Neural cell (in vitro differentiated cells): ENCODE measurements at regions not wholly inside any gene's neighbourhood (a gene's known extent, or its start where the extent isn't known, plus 50 kb on each side); places are given as distances from the start of the nearest gene placed in this dataset.

Source experiments
- H2AFZ ChIP-seq: fragments of 200-600, 300-800 bp; sonication (generic), shearing (Covaris generic); 2 replicates; pipeline ENCODE4 v1.6.0; 2014; ENCODE audit warnings: low read depth, mild to moderate bottlenecking, antibody characterized with exemption, low read length, moderate library complexity
- H3F3A ChIP-seq: fragments of 200-600 bp; shearing (Covaris generic); 2 replicates; pipeline ENCODE4 v1.6.1; 2016; ENCODE audit warnings: mild to moderate bottlenecking, moderate library complexity, mixed read lengths, antibody characterized with exemption, low read length; ENCODE audit not compliant: insufficient read depth, poor library complexity, severe bottlenecking
- H3K27ac ChIP-seq: fragments of 200-600, 300-800 bp; sonication (generic), shearing (Covaris generic); 2 replicates; pipeline ENCODE4 v1.5.1; 2014; ENCODE audit warnings: mild to moderate bottlenecking, low read length, moderate library complexity
- H3K27me3 ChIP-seq: fragments of 300-800, 200-600 bp; sonication (generic), shearing (Covaris generic); 2 replicates; pipeline ENCODE4 v1.6.0; 2014; ENCODE audit warnings: mild to moderate bottlenecking, low read depth, low read length, moderate library complexity; ENCODE audit not compliant: insufficient read depth
- H3K36me3 ChIP-seq: fragments of 300-800, 200-600 bp; sonication (generic), shearing (Covaris generic); 2 replicates; pipeline ENCODE4 v1.5.1; 2014; ENCODE audit warnings: mild to moderate bottlenecking, antibody characterized with exemption, low read length, moderate library complexity; ENCODE audit not compliant: insufficient read depth
- H3K4me2 ChIP-seq: fragments of 300-800, 200-600 bp; sonication (generic), shearing (Covaris generic); 2 replicates; pipeline ENCODE4 v1.6.0; 2014; ENCODE audit warnings: mild to moderate bottlenecking, low read length
- H3K4me3 ChIP-seq: fragments of 300-800, 200-600 bp; sonication (generic), shearing (Covaris generic); 2 replicates; pipeline ENCODE4 v1.5.1; 2014; ENCODE audit warnings: mild to moderate bottlenecking, low read length, moderate library complexity
- H3K79me2 ChIP-seq: fragments of 200-600 bp; shearing (Covaris generic); replicated peaks from 2 replicates; pipeline ENCODE4 v1.6.0; 2014; ENCODE audit warnings: mild to moderate bottlenecking, low read length, moderate library complexity; ENCODE audit not compliant: insufficient read depth
- H3K9ac ChIP-seq: fragments of 300-800, 200-600 bp; sonication (generic), shearing (Covaris generic); 2 replicates; pipeline ENCODE4 v1.6.1; 2016; ENCODE audit warnings: mild to moderate bottlenecking, low read length, mixed read lengths
- H3K9me2 ChIP-seq: fragments of 200-600 bp; shearing (Covaris generic); 2 replicates; pipeline ENCODE4 v1.6.1; 2016; ENCODE audit warnings: mild to moderate bottlenecking, low read length, mixed read lengths; ENCODE audit not compliant: insufficient read depth
- H3K9me3 ChIP-seq: fragments of 200-600, 300-800 bp; sonication (generic), shearing (Covaris generic); 2 replicates; pipeline ENCODE4 v1.6.1; 2016; ENCODE audit warnings: mild to moderate bottlenecking, mixed run types, low read length, moderate library complexity, mixed read lengths
- H4K20me1 ChIP-seq: fragments of 200-600 bp; shearing (Covaris generic); 2 replicates; pipeline ENCODE4 v1.6.1; 2016; ENCODE audit warnings: mild to moderate bottlenecking, mixed run types; ENCODE audit not compliant: insufficient read depth
- CTCF ChIP-seq: fragments of 450-650 bp; IDR thresholded peaks from 2 replicates; pipeline ENCODE4 v1.5.1; 2014; ENCODE audit warnings: antibody characterized with exemption, mild to moderate bottlenecking, moderate library complexity; ENCODE audit not compliant: poor library complexity, severe bottlenecking
- EP300 ChIP-seq: fragments of 450-650 bp; conservative IDR thresholded peaks from 2 replicates; pipeline ENCODE4 v1.6.1; 2014; ENCODE audit warnings: antibody characterized with exemption, mild to moderate bottlenecking, moderate library complexity; ENCODE audit not compliant: poor library complexity, severe bottlenecking
- EZH2 ChIP-seq: fragments of 200-600, 300-800 bp; shearing (Covaris generic), sonication (generic); IDR thresholded peaks from 2 replicates; pipeline ENCODE4 v1.6.1; 2014; ENCODE audit warnings: antibody characterized with exemption, low read length, borderline replicate concordance, mild to moderate bottlenecking; ENCODE audit not compliant: insufficient read depth, poor library complexity, severe bottlenecking
- MXI1 ChIP-seq: fragments of 450-650 bp; conservative IDR thresholded peaks from 2 replicates; pipeline ENCODE4 v1.6.1; 2014; ENCODE audit warnings: antibody characterized with exemption, mild to moderate bottlenecking; ENCODE audit not compliant: poor library complexity, severe bottlenecking
- POLR2AphosphoS5 ChIP-seq: IDR thresholded peaks from 2 replicates; pipeline ENCODE4 v1.6.1; 2012
- RAD21 ChIP-seq: fragments of 450-650 bp; conservative IDR thresholded peaks from 2 replicates; pipeline ENCODE4 v1.6.1; 2014; ENCODE audit warnings: antibody characterized with exemption, mild to moderate bottlenecking, moderate library complexity
- REST ChIP-seq: IDR thresholded peaks from 2 replicates; pipeline ENCODE4 v1.6.1; 2012; ENCODE audit warnings: borderline replicate concordance
- SMC3 ChIP-seq: fragments of 450-650 bp; conservative IDR thresholded peaks from 2 replicates; pipeline ENCODE4 v1.6.1; 2014; ENCODE audit warnings: antibody characterized with exemption, mild to moderate bottlenecking, moderate library complexity; ENCODE audit not compliant: poor library complexity
- TAF1 ChIP-seq: IDR thresholded peaks from 2 replicates; pipeline ENCODE4 v1.6.1; 2012; ENCODE audit warnings: low read depth

GRCh38 chr6:169165561-169166300 lies 87.9 kb downstream of the THBS2 start:
- H3F3A ChIP-seq: no peaks in the 10 kb centered on the region
- no peaks in the 10 kb centered on the region for H3K9me2 ChIP-seq
- no peaks in the 10 kb centered on the region for H4K20me1 ChIP-seq
- no peak overlapping the region for H3K4me3 ChIP-seq
- H3K79me2 ChIP-seq: no peaks in the 10 kb centered on the region
- no peak overlapping the region for H3K9ac ChIP-seq
- H3K27ac ChIP-seq: no peak overlapping the region
- H3K27me3 ChIP-seq: no peaks in the 10 kb centered on the region
- no peak overlapping the region for H2AFZ ChIP-seq
- H3K9me3 ChIP-seq: no peaks in the 10 kb centered on the region
- no peak overlapping the region for H3K4me2 ChIP-seq
- H3K36me3 ChIP-seq: no peaks in the 10 kb centered on the region
- TF ChIP-seq EP300 (no peak), RAD21 (no peak), EZH2 (no peak)

- Histone ChIP-seq H3K9me2 (no peaks in the 10 kb centered on the region), H3K79me2 (no peaks in the 10 kb centered on the region), H3K9me3 (no peaks in the 10 kb centered on the region), H4K20me1 (no peaks in the 10 kb centered on the region), H3F3A (no peaks in the 10 kb centered on the region), H3K9ac (no peak overlapping the region), H3K27ac (no peak overlapping the region), H3K4me3 (no peak overlapping the region), H2AFZ (no peak overlapping the region), H3K36me3 (no peaks in the 10 kb centered on the region), H3K4me2 (no peak overlapping the region), H3K27me3 (no peaks in the 10 kb centered on the region)
- TF ChIP-seq EZH2 (no peak), POLR2AphosphoS5 (no peak), MXI1 (no peak), EP300 (no peak), TAF1 (no peak), SMC3 (no peak), CTCF (no peak), RAD21 (no peak), REST (no peak)
Measured at GRCh38 chr6:169164986-169165385, 88.7 kb downstream of the THBS2 start.
